GM21390 (cell line): ENCODE measurements at regions not wholly inside any gene's neighbourhood (a gene's known extent, or its start where the extent isn't known, plus 50 kb on each side); places are given as distances from the start of the nearest gene placed in this dataset.
"Not testable (repeated sequence)": the region's sequence is repeated elsewhere in the genome, so short reads cannot be mapped to it uniquely, and the experiment has no call there.

Experiments
- ATAC-seq: cut with Tn5 transposase; IDR thresholded peaks from one replicate; pipeline ENCODE4 v1.9.1; 2021; ENCODE audit not compliant: unreplicated experiment

DNA sequence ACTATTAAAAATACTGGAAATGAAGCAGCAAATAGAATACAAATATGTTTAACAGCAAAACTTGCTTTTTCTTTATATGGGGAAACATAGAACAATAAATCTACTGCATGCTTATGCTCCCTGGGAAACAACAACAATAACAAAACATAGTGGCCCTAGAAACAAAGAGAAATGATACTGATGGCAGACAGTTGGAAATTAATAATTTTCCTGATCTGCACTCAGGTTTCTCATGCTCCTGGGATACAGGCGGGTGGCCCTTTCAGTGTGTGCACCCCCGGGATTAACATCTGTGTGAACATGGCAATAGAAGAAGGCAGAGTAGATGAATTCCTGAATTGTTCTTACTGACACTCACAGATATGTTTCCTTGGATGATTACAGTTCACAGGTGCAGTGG, 209.2 kb upstream of the TBX18 start:
- ATAC-seq, result no peak

DNA sequence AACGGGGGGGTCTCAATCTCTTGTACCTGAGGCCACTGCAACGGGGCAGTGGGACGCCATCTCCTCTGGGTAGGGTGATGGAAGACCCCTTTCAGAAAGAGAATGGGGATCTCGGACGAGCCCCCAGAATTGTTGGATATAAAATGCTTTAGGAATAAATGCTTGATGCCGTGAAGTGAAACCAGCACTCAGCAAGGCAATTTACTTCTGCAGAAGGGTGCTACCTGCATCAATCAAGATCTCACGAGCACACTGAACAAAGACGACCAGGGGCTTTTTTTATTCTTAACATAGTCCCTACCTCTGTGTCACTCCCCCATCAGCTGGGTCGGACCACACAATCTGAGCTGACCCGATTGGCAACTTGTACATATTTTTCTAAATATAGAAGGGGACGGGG, 203.6 kb upstream of the TBX18 start:
- ATAC-seq, result no peak

DNA sequence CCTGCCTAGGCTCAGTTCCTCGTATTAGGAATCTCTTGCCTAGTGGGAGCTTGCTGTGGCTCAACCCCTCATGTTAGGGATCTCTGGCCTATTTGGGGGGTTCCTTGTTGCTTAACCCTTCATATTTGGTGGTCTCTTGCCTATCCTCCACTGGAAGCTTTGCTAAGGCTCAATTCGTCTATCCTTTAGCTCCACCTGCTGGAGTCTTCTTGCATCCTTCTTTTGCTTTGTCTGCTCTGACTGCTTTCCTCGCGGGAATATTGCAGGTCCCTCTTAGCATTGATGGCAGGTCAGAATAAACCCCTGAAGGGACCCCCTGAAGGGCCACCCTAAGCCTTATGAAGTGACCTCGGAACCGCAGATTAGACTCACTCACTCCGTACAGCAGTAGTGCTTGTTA, 203.0 kb upstream of the TBX18 start:
- no peak for ATAC-seq

DNA sequence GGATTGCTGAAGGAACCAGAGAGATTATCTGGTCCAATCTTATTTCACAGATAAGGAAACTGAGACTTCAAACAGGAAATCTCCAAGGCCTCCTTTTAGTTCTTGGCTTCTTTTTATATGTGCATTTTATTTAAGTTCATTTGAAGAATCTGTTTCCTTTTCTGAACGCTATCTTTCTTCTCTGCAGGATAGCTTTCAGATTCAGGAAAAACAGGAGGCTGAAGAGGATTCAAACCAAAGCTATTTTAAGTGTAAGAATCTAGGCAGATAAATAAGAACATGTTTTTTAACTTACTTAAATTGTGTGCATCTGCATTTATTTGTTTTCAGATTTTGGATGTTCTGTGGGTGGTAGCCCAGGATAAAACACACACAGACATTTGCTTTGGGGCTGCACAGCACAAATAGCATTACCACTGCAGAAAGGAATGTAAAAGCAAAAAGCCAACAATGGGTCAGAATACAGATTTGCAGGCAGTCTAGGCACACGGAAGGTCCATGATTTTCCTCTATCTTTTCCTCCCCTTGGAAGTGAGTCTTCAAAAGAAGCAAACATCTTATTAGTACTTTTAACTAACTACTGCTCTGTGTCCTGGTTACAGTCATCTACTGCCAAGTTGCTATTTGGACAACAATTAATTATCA, 188.8 kb upstream of the TBX18 start:
- ATAC-seq, result no peak

DNA sequence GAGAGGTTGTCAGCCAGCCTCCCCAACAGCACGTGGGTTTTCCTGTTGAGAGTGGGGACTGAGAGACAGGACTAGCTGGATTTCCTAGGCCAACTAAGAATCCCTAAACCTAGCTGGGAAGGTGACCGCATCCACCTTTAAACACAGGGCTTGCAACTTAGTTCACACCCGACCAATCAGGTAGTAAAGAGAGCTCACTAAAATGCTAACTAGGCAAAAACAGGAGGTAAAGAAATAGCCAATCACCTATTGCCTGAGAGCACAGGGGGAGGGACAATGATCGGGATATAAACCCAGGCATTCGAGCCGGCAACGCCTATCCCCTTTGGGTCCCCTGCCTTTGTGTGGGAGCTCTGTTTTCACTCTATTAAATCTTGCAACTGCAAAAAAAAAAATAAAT, 180.5 kb upstream of the TBX18 start:
- not testable (repeated sequence) for ATAC-seq

DNA sequence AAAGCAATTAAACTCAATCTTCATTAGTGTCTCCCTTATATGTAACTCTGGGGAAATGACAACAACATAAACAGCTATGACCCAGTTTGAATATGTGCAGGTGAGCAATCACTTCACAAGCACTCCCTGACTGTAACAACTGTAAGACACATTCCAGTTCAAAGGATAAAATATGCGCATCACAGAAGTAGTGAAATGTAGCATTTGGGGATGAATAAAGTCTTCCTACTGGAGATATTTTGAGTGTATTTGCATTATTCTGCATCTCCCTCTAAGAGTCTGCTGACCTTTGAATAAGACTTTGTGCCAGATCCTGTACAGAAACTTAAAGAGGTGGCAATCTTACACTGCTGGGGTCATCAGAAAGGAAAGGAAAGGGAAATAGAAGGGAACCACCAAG, 179.5 kb upstream of the TBX18 start:
- ATAC-seq, result no peak

DNA sequence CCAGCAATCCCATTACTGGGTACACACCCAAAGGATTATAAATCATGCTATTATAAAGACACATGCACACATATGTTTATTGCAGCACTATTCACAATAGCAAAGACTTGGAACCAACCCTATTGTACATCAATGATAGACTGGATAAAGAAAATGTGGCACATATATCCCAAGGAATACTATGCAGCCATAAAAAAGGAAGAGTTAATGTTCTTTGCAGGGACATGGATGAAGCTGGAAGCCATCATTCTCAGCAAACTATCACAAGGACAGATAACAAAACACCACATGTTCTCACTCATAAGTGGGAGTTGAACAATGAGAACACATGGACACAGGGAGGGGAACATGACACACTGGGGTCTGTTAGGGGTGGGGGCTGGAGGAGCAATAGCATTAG, 177.2 kb upstream of the TBX18 start:
- ATAC-seq, result not testable (repeated sequence)

DNA sequence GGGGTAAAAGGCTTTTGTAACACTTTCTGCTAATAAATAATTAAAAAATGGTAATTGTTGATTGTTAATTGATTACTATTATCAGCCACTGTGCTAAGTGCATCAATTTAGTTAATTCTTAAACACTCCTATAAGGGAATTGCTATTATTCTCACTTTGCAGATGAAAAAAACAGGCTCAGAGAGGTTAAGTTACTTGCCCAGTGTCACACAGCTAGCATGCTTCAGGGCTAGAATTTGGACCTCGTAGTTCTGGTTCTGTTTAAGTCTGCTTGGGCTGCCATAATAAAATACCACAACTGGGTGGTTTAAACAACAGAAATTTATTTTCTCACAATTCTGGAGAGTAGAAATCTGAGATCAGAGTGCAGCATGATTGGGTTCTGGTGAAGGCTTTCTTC, 164.8 kb upstream of the TBX18 start:
- no peak for ATAC-seq

DNA sequence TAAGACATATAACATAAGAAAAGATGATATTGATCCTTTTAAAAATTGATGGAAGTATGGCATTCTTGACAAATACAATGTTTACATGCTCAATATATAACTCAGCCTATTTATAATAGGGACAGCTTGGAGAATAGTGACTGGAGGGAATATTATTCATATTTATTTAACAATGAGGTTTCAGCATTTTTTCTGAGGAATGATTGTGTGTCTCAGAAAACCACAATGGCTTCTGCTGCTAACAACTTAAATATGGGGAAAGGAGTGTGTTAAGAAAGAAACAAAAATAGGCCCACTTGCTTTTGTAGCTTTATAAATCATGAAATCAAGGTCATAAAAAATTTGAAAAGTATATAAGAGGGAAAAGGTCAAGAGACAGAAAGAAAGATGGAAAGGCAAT, 163.2 kb upstream of the TBX18 start:
- ATAC-seq, result no peak

DNA sequence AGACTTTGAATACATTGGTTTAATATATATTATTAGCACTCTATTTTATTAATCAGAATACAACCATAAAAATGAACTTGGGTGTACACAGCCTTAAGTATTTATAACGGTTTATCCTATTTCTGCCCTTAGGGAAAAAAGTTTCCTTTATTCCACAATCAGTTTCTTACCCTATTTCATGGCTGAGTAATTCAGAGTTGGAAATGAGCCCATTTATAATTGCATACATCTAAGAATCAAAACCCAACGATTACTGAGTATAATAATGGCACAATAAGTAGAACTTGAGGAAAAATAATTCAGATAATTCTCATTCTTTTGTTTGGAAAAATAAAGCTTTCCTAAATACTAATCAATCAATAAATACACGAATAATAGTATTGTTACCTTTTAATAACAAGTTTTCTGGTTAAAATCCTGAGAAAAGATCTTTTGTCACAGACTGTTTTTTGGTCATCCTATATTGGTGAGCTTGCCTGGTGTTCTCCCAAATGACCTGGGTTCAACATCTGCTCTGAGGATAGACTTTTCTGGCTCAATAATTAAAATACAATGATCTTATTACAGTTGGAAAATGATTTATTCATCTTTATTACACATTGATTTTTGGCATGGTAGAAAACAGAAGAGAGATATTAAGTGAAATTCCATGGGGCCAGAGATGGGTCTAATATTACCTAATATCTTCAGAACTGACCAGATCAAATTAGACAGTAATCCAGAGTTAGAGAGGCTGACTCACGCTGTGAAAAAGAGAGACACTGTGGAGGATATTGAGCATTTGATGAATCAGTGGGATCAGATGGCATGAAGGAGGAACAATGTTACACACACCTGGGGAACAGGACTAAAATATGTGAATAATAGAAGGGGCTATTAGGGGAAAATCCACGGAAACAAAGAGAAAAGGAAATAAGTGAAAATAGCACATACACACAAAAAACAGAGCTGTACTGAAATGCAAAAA, 162.1 kb upstream of the TBX18 start:
- ATAC-seq, result no peak

DNA sequence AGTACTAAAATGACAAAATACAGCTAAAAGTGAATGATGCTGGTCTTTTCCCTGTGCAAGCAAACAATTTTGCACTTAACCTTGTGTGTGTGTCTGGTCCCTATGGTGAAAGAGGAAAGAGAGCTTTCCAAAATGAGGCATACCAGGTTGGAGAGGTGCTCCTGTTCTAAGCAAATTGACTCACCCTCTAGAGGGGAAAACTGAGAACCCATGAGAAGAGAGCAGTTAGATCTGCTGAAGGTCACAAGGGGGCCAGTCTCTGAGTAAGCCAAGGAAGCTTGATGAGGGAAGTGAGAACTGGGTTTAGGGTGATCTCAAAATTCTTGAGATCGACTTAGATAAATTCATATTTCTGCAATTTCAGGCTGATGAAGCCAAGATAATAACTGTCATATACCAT, 157.5 kb upstream of the TBX18 start:
- no peak for ATAC-seq

DNA sequence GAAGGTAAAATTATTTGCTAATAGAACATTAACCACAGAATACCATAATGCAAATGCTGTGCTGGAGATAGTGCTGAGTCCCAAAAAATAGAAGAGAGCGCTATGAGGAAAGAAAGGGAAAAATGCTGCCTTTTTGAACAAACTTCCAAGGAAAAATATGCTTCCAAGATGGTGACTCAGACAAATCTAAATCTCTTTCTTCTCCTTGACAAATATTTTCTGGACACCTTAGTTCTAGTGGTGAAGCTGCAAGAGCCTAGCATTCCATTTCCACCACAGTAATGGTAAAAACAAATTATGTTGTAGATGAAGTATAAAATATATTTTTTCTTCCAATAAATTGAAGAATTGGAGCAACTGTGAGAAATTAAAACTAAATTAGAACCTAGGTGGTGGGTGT, 155.6 kb upstream of the TBX18 start:
- no peak for ATAC-seq

DNA sequence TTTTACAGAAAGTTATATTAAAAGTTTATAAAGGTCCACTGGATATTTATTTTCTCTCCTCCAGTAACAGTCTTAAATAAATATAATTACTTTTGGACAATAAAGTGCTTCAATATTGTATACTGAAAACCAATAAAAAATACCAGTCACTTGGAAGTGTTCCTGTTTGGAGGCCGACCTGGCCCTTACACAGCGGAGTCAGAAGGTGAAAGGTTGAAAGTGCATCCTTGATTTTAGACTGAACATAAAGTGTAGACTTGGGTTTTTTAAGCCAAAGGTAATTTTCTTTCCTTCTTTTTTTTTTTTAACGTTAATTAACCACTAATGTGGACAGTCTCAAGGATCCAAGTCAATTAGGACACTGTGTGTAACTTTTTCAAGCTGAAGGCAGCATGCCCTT, 152.3 kb upstream of the TBX18 start:
- ATAC-seq, result no peak

DNA sequence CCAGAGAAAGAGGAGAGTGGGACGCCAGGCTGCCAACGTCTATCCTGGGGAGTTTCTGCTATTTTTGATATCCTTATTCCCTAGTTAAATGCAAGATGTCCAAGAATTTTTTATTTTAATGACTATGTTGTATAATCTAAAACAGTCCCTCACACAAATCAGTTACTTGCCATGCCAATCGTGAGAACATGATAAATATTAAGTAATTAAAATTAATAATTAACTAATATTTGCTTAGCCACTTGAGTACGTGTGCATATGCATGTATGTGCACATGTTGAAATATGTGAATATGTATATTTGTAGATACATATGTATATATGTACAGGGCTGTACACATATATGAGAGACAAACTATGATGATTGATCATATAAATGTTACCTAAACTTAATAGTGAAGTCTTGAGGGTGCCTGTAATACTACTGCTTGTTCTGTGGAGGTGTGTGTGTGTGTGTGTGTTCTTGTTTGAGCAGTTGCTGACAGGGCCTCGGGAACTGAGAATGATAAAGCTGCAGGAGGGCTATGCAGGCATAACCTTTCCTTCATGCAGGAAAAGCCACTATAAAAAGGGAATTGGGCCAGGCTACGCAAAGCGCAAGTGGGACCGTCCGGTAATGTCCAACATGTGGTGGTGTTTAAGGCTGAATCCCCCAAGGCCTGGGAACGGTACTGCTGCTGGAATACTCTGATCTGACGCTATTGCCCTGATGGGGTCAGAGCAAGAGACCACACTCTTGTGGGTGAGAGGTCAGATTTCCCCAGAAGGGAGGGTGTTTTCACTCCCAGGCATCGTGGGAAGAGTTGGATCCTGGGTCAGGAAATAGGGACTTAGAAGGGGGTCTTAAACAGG, 148.3 kb upstream of the TBX18 start:
- no peak for ATAC-seq

DNA sequence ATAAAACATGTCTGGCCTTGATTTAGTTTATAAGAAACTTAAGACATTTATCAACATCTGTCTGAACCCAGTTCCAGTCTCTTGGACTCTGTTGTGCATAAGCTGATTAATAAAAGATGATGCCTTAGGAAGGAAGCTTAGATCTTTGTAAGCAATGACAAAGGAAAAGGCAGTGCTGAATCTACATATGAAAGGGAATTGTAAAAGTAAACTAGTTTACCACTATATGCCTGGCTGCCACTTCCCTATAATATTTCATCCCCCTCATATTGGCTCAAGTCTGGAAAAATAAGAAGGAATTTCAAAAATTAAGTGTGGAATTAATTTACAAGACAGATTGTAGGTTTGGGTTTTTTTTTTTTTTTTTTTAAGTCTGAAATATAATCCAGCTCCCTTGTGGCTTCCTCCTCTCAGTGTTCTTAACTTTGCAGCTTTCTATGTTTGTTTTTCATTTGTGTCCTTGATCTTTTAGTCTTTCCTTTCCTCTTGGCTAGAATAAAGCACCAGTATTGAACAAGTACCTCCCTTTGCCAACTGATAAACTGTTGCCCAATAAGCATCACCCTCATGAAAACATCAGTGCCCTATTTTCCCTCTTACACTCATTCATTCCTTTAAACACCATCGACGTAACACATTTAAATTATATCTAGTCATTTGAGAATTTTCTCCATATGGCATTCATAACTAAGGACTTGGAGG, 146.7 kb upstream of the TBX18 start:
- no peak for ATAC-seq

DNA sequence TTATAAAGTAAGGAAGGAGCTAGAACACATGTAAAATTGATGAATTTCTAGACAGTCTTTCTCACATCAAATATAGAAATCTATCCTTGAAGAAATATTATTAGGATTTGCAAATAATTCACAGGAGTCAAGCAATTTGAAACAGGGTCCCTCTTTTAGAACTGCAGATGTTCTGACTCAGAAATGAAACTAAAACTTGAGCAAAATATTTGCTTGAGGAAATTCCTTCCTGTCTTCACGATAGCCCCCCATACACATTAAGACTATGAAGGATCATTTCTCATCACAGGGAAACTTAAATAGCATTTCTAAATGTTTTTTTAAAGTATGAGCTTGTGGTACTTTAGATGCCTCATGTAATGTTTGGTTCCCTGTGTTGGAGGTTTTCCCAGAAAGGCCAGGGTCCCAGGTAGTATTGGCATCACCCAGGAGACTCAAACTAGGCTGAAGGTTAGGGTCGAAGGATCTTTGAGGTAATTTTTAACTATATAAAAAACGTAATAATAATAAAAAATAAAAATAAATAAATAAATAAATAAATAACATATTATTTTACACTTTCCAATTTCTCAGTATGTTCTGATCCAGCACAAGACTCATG, 144.0 kb upstream of the TBX18 start:
- ATAC-seq, result no peak

DNA sequence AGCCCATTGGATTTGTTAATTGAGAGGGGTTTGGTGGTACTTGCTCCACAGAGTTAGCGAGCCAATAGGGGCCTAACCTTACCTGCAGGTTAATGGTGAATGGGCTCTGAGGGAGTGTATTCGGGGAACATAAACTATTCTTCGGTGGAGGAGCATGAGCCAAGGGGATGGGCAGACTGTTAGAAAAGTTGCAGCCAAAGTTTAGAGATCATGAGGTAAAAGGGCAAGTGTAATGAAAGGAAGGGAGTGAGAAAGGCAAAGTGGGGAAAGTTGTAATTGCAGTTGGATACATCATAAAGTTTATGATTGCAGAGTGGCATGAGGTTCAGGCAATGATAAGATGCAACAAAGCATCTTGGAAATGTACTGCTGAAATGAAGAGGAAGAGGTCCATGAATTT, 142.1 kb upstream of the TBX18 start:
- no peak for ATAC-seq

DNA sequence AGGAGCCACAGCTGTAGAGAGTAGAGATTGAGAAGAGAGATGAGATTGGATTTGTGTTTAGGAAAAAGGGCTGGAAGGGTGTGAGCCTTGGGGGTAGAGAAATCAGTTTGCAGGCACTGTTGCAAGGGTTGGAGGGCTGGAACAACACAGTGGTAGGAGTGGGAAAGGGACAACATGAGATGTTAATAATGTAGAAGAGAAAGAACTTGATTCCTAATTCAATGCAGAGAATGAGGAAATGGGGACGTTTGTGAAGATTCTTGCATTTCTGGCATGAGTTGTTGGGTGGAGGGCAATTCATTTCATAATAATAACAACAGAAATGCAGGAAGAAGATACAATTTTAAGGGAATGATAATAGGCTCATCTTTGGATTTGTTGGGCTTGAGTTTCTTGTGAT, 141.4 kb upstream of the TBX18 start:
- no peak for ATAC-seq

DNA sequence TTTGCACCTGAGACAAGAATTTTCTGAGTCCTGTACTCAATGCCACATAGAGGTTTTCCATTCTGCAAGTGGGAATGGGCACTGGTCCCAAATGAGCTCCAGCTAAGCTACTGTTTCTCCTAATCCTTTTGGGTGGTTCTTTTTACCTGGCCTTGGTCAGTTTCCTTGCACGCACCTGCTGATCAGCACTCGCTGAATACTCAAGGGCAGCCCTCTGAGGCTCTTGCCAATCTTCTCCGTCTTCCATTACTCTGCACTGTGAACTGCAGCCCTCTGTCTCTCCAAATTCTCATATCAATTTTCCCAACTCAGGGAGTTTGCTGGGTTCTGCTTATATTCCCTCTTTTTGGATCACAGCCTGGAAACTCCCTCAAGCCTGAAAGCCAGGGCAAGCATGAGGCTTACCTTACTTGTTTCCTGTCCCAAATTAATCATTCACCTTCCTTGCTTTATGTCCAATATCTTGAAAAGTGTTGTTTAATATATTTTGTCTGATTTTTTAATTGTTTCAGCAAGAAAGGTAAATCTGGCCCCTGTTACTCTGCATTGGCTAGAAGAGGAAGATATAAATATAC, 138.0 kb upstream of the TBX18 start:
- no peak for ATAC-seq

DNA sequence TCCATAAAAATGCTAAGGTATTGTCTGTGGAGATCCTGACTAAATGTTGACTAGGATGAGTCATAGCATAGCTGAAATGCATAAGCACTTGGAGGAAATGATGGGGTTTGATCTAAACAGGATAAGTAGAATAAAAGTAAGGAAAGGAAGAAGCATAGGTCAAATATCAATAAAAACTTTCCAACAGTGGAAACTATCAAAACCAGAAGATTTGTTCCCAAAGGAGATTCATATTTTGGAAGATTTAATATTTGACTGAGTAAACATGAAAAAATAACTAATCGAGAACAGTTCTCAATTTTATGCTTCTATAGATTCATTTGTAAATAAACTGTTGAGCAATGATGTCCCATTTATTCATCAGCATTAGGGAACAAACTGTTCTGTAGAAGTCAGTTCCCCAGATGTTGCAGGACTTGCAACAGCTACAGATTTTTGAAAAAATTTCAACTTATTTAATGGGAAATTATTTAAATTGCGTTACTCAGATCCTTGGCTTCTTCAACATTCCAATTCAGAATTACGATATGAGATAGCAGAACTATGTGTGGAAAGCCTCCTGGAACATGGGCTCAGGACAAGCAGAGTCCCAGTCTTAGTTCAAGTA, 133.7 kb upstream of the TBX18 start:
- ATAC-seq, result no peak
